SKM-1 treated with dmso at 0.1 percent for 144 hours (cell line): ENCODE measurements at regions not wholly inside any gene's neighbourhood (a gene's known extent, or its start where the extent isn't known, plus 50 kb on each side); places are given as distances from the start of the nearest gene placed in this dataset.
"Not testable (repeated sequence)": the region's sequence is repeated elsewhere in the genome, so short reads cannot be mapped to it uniquely, and the experiment has no call there.

ENCODE experiments used
- DNase-seq: peaks from one replicate; lab custom pipeline; 2025; ENCODE audit not compliant: unreplicated experiment; lab: John Stamatoyannopoulos, UW

DNA sequence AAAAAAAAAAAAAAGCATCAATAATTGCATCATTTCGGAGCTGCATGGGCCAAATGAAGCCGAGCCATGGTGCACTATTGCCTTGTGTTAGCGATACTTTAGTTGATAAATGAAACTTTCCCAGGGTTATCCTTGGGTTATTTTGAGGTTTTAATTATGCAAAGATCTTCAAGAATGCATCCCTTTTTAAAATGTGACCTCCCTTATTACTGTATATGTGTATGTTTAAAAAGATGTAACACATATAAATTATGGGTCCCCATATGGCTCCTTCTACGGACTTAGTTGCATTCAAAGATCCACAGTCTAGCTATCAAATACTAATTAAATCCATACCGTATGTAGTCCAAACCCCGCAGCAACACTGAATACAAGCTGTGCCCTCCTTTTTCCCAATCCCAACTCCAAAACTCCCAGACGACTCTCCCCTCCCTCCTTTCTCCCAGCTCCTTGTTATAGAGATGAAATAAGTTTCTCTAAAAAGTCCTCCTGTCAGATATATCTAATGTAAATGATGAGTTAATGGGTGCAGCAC lies 129.3 kb upstream of the MAP1LC3B2 start:
- DNase-seq: no peak

DNA sequence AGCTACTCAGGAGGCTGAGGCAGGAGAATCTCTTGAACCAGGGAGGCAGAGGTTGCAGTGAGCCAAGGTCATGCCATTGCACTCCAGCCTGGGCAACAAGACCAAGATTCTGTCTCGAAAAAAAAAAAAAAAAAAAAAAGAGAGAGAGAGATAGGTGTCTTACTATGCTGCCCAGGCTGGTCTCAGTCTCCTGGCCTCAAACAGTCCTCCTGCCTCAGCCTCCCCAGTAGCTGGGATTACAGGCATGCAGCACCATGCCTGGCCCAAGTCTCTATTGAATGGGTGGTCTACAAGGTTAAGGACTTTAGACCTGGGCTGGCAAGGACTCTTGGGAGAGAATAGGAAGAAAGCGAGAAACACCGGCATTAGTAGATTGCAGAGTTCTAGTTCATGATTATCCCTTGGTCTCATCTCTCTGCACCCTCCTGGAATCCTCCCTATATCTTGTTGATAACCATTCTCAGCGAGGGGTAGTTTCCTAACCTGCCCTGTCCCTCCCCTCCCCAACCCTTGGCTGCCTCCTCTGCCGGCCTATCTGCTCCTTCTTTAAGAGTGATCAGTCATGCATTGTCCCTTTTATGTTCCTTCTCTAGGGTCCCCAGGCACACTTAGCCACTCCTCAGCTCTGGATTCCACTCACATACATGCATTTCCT lies 128.1 kb upstream of the MAP1LC3B2 start:
- DNase-seq: no peak

DNA sequence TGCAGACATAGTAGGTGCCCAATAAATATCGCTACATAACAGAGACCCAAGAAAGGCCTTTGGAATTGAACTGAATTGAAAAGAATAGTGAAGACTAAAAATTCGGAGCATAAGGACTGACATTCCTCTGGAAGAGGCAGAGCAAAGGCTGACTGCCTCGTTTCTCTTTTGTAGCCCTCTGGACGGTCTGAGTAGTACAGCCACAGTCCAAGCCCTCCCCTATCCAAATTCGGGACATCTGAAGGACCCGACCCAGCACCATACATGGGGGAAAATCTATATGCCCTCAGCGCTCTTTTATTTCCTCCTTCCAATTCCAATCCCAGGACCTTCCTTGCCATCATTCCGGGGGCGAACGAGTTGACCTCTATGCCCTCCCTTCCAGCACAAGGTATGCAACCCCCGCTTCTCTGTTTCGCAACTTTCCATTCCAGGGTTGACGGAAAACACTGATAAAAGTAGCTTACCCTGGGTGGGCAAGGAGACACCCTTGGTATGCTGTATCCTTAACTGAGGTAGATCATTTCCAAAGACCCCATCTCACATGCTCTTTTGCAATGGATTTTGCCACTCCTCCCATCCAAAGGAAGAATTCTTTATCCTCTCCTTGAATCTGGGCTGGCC lies 127.4 kb upstream of the MAP1LC3B2 start:
- no peak for DNase-seq

DNA sequence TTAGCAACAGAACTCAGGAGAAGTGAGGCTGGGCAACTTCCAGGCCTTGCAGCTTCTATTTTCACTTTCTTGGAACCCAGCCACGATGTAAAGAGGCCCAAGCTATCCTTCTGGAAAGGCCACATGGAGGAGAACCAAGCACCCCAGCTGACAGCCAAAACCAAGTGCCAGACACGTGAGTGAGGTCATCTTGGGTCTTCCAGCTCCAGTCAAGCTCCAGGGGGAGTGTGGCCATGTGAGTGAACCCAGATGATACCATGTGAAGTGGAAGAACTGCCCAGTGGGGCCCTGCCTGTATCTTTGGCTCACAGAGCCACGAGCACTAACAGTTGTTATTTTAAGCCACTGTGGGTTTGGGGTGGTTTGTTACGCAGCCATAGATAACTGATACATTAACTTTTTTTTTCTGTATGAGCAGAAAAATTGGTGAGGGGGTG lies 126.8 kb upstream of the MAP1LC3B2 start:
- no peak for DNase-seq

DNA sequence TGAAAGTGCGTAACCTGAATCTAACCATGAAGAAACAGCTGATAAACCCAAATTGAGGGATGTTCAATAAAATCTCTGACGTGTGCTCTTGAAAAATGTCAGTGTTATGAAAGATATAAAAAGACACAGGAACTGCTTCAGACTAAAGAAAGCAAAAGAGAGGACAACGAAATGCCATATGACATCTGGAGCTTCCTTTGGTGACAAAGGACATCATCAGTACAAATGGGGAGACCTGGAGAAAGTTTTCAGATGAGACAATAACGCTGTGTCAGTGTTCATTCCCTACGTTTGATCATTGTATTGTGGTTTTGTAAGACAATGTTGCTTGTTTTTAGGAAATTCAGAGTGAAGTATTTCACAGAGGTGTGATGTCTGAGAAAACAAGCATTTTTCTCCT lies 125.9 kb upstream of the MAP1LC3B2 start:
- no peak for DNase-seq

DNA sequence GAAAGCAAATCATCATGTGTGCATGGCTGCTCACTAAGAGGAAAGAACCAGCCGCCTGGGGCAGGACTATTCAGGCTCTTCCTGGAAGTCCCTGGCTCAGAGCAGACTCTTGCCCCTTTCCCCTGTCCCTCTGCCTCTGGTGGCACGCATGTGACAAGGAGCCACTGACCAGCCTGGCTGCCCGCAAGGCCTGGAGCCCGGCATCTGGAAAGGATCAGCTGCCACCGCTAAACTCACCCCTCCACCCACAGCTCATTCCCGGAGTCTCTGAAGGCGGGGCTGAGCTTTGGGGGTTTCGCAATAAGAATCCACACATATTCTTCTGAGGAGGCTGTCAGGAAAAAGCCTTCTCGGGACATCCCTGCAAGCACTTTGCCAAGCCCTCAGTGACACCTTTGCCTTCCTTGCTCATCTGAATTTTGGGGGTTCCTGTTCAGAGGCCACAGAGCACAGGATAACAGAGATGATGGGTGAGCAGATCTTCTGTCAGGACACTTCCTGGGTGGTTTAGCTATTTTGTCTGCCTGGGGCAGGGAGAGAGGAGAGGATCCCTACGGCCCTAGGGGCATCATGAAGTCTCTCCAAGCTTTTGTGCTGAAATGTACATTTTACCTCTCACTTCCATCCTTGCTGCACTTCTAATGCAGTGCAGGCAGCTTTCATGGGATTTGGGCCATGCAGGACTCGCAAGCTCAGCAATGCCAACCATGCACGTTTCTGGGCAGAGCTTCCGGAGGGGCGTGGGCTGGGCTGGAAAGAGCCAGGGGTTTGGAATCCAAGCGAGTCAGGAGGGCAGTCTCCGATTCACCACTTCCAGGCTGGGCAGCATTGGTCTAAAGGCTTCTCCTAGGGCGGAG lies 124.8 kb upstream of the MAP1LC3B2 start:
- no peak for DNase-seq

DNA sequence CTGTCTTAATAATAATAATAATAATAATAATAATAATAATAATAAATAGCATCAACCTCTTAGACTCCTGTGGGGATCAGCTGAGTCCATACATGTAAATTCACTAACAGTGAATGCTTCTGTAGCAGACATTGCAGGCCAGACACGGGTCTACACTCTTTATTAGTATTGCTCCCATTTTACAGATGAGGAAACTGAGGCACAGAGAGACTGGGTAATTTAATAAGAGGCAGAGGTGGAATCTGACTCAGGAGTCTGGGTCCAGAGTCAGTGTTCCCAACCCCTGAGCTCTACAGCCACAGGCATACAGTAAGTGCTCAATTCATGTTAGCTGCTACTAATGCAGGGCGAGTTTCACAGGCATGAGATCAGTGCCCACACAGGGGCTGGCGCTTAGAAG lies 123.2 kb upstream of the MAP1LC3B2 start:
- DNase-seq: no peak

DNA sequence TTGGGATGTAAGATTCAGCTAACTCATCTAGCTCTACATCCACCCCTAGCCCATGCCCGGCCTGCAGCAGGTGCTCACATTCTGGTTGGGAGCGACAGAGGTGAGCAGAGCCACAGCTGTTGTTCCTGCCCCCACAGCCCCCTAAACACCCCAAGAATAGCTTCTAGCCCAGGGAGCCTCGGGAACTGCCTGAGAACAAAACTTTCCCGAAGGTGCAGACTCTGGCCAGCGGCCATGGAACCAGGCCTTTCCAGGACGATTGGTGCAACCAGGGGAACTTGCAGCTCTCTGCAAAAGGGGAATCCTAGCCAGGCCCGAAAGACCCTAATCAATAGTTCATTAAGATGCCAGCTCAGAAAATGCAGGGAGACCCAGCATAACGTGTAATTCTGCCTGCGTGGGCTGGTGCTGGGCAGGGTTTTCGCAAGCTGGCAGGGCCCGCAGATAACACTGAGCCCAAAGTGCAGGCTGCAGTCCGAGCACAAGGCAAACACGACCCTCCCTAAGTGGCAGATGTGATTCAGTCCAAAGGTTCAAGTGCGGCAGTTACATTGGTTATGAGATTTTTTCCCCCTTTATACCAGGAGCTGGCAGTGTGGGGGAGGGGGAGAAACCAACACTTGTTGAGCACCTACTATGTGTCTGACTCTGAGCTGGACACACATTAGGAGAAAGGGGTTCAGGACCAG lies 122.5 kb upstream of the MAP1LC3B2 start:
- no peak for DNase-seq

DNA sequence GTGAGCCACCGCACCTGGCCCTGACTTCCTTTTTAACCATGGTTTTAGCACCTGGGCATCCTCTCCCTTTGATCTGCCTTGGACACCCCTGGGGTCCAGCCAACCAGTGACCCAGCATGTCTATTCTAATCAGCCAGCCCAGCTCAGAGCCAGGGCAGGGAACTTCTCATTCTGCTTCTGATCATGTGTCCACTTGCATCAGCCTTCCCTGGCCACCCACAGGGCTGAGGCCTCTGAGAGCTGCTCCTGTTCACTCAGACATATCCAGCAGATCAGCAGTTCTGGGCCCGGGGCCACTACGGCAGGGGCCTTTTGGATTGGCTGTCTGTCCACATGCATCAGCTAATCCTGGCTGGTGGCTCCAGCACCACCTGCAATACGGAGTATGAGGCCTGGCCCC lies 117.9 kb upstream of the MAP1LC3B2 start:
- no peak for DNase-seq

DNA sequence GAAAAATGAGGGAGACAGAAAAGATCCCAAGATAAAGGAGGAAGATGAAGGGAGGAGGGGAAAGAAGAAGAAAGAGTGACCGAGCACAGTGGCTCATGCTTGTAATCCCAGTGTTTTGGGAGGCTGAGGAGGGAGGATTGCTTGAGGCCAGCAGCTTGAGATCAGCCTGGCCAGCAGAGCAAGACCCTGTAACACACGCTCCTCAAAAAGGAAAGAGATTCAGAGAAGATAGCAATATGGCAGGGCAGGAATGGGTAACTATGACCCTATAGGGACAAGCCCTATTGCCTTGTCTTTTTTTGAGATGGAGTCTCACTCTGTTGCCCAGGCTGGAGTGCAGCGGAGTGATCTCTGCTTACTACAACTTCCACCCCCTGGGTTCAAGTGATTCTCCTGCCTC lies 116.9 kb upstream of the MAP1LC3B2 start:
- no peak for DNase-seq

DNA sequence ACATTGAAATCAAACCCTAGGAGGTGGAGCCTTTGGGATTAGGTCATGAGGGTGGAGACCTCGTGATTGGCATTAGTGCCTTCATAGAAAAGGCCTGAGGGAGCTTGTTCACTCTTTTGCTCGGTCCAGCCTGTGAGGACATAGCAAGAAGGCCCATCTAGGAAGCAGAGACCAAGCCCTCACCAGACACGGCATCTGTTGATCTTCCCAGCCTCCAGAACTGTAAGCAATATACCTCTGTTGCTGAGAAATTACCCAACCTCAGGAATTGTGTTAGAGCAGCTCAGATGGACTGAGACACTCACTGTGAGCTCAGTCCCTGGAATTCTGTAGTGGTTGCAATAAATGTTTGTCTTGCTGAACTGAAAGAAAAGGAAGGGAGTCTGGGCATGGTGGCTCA lies 116.2 kb upstream of the MAP1LC3B2 start:
- no peak for DNase-seq

DNA sequence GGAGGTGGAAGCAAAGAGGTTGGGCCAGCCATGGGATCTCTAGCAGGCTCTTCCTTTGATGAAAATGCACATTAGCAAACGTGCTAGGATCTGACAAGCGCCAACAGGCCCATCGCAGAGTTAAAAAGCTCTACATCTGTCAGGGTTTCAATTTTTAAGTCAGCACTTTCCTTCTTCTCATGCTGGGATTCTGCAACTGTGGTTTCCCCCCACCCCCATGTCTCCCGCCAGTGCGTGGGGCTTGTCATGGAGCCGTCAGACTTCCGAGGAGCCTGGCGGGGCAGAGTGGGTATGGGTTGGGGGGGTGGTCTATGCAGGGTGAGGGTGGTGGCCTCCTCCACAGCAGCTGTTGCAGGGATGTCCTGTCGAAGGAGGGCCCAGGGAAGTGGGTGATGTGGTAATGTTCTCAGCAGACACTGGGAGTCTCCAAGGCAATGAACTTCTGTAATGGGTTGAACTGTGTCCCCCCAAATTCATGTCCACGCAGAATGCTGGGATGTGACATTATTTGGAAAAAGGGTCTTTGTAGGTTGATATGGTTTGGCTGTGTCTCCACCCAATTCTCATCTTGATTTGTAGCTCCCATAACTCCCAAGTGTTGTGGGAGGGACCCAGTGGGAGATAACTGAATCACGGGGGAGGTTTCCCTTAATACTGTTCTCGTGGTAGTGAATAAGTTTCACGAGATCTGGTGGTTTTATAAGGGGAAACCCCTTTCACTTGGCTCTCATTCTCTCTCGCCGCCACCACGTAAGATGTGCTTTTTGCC lies 115.2 kb upstream of the MAP1LC3B2 start:
- no peak for DNase-seq

DNA sequence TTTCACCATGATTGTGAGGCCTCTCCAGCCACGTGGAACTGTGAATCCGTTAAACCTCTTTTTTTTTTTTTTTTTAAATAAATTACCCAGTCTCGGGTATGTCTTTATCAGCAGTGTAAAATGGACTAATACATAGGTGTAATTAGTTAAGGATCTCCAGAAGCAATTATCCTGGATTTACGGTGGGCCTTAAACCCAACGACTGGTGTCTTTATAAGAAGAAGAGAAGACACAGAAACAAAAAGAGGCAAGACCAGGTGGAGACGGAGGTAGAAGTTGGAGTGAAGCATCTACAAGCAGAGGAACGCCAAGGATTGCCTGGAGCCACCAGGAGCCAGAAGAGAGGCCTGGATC lies 114.6 kb upstream of the MAP1LC3B2 start:
- no peak for DNase-seq

DNA sequence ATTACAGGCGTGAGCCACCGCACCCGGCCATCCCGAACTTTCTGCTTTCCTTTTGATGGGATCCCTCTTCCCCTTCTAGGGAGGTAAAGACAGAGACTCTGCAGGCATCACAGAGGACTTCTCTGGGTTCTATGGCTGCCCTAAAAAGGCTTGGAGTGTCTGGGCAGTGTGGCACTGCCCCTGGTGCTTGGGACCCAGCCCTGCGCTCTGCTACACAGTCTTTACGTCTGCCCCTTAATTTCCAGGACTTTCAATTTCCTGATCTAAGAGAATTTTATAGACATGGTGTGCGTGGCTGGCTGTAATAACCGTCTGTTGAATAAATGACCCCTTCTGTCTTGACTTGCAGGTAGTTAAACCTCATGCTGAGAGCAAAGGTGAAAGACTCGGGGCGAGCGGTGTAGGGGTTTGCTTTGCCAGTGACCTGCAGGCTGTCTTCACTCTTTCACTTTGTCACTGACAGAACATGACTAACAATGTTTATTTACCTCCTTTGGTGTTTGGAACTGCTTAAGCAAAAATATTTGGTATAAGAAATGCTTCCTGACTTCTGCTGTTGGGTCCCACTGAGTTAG lies 110.9 kb upstream of the MAP1LC3B2 start:
- DNase-seq: no peak

DNA sequence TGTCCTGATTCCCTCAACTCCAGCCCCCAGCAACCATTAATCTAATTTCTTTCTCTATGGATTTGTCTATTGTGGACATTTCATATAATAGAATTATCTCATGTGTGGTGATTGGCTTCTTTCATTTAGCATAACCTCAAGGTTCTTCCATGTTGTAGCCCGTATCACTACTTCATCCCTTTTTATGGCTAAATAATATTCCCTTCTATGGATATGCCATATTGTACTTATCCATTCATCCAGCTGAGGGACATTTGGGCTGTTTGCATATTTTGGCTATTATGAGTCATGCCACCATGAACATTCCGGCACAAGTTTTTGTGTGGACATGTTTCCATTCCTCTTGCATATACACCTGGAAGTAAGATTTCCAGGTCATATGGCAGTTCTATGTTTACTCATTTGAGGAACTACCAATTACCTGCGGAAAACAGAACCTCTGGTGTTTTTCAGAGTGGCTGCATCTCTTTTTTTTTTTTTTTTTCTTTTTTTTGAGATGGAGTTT lies 108.7 kb upstream of the MAP1LC3B2 start:
- no peak for DNase-seq

DNA sequence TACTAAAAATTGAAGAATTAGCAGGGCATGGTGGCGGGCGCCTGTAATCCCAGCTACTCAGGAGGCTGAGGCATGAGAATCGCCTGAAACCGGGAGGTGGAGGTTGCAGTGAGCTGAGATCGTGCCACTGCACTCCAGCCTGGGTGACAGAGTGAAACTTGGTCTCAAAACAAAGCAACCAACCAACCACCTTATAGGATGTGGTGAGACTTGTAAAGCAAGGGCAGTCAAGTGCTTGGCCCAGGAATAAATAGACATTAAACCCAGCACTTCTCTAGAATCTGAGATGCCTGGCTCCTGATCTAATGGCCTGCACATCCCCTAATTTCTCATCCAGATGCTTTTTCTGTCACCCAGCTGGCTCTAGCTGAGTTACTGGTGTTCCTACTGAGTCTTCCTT lies 106.2 kb upstream of the MAP1LC3B2 start:
- not testable (repeated sequence) for DNase-seq

DNA sequence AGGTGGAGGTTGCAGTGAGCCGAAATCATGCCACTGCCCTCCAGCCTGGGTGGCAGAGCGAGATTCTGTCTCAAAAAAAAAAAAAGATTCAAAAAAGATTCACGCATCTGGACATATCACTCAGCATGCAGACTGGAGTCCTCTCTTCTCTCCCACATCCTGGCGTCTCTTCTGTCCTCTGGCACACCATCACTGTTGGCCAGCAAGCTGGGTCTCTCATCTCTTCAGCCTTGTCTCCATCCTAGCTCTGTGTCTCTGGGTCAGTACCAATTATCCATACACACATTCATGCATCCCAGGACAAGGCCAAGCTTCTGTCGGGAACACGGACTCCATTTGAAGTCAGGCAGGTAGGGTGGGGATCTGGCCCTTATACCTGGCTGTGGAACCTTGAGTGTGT lies 105.5 kb upstream of the MAP1LC3B2 start:
- DNase-seq: no peak

DNA sequence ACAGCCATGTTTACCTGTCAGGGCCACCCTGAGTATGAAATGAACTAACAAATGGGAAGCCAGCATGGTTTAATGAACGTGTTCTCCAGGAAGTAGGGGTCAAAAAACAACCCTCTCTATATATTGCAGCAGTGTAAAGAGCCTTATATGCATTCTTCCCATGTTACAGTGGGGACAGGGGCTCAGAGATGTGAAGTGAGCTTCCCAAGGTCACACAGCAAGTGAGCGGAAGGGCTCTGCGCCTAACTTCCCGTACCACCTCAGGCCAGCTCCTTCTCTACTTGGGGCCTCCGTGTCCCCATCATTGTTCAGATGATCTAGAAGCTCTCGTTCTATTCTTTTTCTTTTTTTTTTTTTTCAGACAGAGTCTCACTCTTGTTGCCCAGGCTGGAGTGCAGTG lies 105.1 kb upstream of the MAP1LC3B2 start:
- no peak for DNase-seq

DNA sequence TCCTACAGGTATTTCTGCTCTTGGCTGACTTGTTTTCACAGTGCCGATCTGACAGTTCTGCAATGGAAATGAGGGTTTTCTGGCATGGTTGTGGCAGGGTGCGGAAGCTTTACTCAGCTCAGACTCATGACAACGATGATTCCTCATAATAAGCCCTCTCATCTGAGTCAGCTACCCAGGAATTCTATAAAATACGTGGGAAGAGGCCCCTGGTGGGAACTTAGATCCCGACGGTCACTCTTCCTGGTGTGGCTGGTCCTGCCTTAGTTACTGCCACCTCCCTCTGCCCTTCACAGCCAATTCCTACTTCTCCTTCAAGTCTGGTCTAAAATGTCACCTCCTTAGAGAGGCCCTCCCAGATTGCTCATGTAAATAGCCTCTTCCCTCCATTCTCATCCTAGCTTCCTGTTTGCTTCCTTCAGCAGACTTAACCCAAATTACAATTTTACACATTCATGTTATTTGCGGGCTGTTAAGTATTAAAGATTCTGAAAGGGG lies 104.2 kb upstream of the MAP1LC3B2 start:
- no peak for DNase-seq
